KMS-11 (cell line): ENCODE measurements at regions not wholly inside any gene's neighbourhood (a gene's known extent, or its start where the extent isn't known, plus 50 kb on each side); places are given as distances from the start of the nearest gene placed in this dataset.
"Not testable (repeated sequence)": the region's sequence is repeated elsewhere in the genome, so short reads cannot be mapped to it uniquely, and the experiment has no call there.

ENCODE experiments used
- H2AFZ ChIP-seq: fragments of 200-600 bp; sonication (generic); 2 replicates; pipeline ENCODE4 v1.6.1; 2016; ENCODE audit warnings: antibody characterized with exemption, mixed run types, low read depth
- H3K27ac ChIP-seq: fragments of 200-600 bp; sonication (generic); 2 replicates; pipeline ENCODE4 v1.6.1; 2016; ENCODE audit warnings: mild to moderate bottlenecking, mixed run types
- H3K27me3 ChIP-seq: fragments of 200-600 bp; sonication (generic); 2 replicates; pipeline ENCODE4 v1.6.1; 2017; ENCODE audit warnings: mild to moderate bottlenecking, low read depth, mixed run types, moderate library complexity; ENCODE audit not compliant: insufficient read depth
- H3K36me3 ChIP-seq: fragments of 200-600 bp; sonication (generic); 2 replicates; pipeline ENCODE4 v1.6.1; 2017; ENCODE audit warnings: mild to moderate bottlenecking, mixed run types; ENCODE audit not compliant: insufficient read depth
- H3K4me1 ChIP-seq: fragments of 200-600 bp; sonication (generic); 2 replicates; pipeline ENCODE4 v1.6.1; 2016; ENCODE audit warnings: mild to moderate bottlenecking, low read depth, mixed run types; ENCODE audit not compliant: poor library complexity, severe bottlenecking
- H3K4me2 ChIP-seq: fragments of 200-600 bp; sonication (generic); 2 replicates; pipeline ENCODE4 v1.7.0; 2016; ENCODE audit warnings: mild to moderate bottlenecking, mixed run types
- H3K4me3 ChIP-seq: fragments of 200-600 bp; sonication (generic); IDR thresholded peaks from 2 replicates; pipeline ENCODE4 v1.6.1; 2017; ENCODE audit warnings: low read depth, low read length, mixed read lengths; ENCODE audit not compliant: insufficient read depth
- H3K79me2 ChIP-seq: fragments of 200-600 bp; sonication (generic); 2 replicates; pipeline ENCODE4 v1.6.1; 2016; ENCODE audit warnings: low read depth, mixed run types; ENCODE audit not compliant: insufficient read depth
- H3K9ac ChIP-seq: fragments of 200-600 bp; sonication (generic); 2 replicates; pipeline ENCODE4 v1.6.1; 2016; ENCODE audit warnings: mild to moderate bottlenecking, mixed run types
- H4K20me1 ChIP-seq: fragments of 200-600 bp; sonication (generic); 2 replicates; pipeline ENCODE4 v1.6.1; 2016; ENCODE audit warnings: mild to moderate bottlenecking, mixed run types; ENCODE audit not compliant: insufficient read depth
- TF ChIP-seq, protein P1 (sequence below): fragments of 200-600 bp; sonication (generic); conservative IDR thresholded peaks from 2 replicates; pipeline ENCODE4 v1.6.1; 2017; ENCODE audit warnings: low read depth, mild to moderate bottlenecking, antibody characterized with exemption, low read length, moderate library complexity, mixed read lengths

GRCh38 chr10:77721815-77722214 is 84.2 kb upstream of the KCNMA1 start:
- H4K20me1 ChIP-seq = no peaks in the 10 kb centered on the region
- no peak overlapping the region for H3K27ac ChIP-seq
- H3K4me2 ChIP-seq = no peak overlapping the region
- H3K4me3 ChIP-seq = no peak overlapping the region
- no peaks in the 10 kb centered on the region for H3K36me3 ChIP-seq
- TF ChIP-seq, protein P1, sequence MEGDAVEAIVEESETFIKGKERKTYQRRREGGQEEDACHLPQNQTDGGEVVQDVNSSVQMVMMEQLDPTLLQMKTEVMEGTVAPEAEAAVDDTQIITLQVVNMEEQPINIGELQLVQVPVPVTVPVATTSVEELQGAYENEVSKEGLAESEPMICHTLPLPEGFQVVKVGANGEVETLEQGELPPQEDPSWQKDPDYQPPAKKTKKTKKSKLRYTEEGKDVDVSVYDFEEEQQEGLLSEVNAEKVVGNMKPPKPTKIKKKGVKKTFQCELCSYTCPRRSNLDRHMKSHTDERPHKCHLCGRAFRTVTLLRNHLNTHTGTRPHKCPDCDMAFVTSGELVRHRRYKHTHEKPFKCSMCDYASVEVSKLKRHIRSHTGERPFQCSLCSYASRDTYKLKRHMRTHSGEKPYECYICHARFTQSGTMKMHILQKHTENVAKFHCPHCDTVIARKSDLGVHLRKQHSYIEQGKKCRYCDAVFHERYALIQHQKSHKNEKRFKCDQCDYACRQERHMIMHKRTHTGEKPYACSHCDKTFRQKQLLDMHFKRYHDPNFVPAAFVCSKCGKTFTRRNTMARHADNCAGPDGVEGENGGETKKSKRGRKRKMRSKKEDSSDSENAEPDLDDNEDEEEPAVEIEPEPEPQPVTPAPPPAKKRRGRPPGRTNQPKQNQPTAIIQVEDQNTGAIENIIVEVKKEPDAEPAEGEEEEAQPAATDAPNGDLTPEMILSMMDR = no peak
- no peak overlapping the region for H2AFZ ChIP-seq
- no peak overlapping the region for H3K9ac ChIP-seq
- H3K27me3 ChIP-seq = no peaks in the 10 kb centered on the region
- no peaks in the 10 kb centered on the region for H3K79me2 ChIP-seq
- no peaks in the 10 kb centered on the region for H3K4me1 ChIP-seq

- Histone ChIP-seq H3K9ac (no peak overlapping the region), H3K36me3 (no peaks in the 10 kb centered on the region), H3K4me2 (no peak overlapping the region), H4K20me1 (no peaks in the 10 kb centered on the region), H3K27me3 (no peaks in the 10 kb centered on the region), H3K4me3 (no peak overlapping the region), H2AFZ (no peak overlapping the region), H3K27ac (no peak overlapping the region), H3K79me2 (no peaks in the 10 kb centered on the region), H3K4me1 (no peaks in the 10 kb centered on the region)
- TF ChIP-seq, protein P1 = no peak
These were observed 81.3 kb upstream of the KCNMA1 start for GRCh38 chr10:77718957-77719356.

DNA sequence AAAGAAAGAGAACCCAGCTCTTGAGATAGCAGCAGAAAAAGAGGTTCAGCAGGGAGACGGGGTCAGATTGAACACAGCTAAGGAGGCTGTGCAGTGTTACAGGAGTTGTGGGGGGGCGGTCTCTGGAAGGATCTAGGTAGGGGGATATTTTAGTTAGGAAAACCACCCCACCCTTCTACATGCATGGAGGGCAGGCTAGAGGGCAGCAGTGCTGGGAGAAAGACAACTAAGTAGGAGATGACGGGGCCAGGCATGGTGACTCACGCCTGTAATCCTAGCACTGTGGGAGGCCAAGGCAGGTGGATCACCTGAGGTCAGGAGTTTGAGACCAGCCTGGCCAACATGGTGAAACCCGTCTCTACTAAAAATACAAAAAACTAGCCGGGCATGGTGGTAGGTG is 80.7 kb upstream of the KCNMA1 start:
- H3K27me3 ChIP-seq, H3K36me3 ChIP-seq, H3K4me3 ChIP-seq, H3K9ac ChIP-seq, H2AFZ ChIP-seq, H3K4me2 ChIP-seq, H4K20me1 ChIP-seq, H3K4me1 ChIP-seq, H3K27ac ChIP-seq, H3K79me2 ChIP-seq: not testable (repeated sequence)

- H3K4me3 ChIP-seq = no peak overlapping the region
- H2AFZ ChIP-seq = no peak overlapping the region
- H3K79me2 ChIP-seq = no peaks in the 10 kb centered on the region
- H4K20me1 ChIP-seq = no peaks in the 10 kb centered on the region
- no peak overlapping the region for H3K27ac ChIP-seq
- H3K9ac ChIP-seq = no peak overlapping the region
- H3K4me2 ChIP-seq = no peak overlapping the region
- TF ChIP-seq, protein P1 = no peak
- no peaks in the 10 kb centered on the region; the same call in 1 of the 2 replicates for H3K27me3 ChIP-seq
- no peaks in the 10 kb centered on the region for H3K36me3 ChIP-seq
- no peaks in the 10 kb centered on the region for H3K4me1 ChIP-seq
These were observed 79.7 kb upstream of the KCNMA1 start for GRCh38 chr10:77717336-77717735.

GRCh38 chr10:77716458-77717317 is 79.1 kb upstream of the KCNMA1 start:
- Histone ChIP-seq H3K27ac (no peak overlapping the region), H3K36me3 (no peaks in the 10 kb centered on the region), H2AFZ (no peak overlapping the region), H3K4me3 (no peak overlapping the region), H3K27me3 (no peaks in the 10 kb centered on the region; the same call in 1 of the 2 replicates), H3K79me2 (no peaks in the 10 kb centered on the region), H3K9ac (no peak overlapping the region), H4K20me1 (no peaks in the 10 kb centered on the region), H3K4me2 (no peak overlapping the region), H3K4me1 (no peaks in the 10 kb centered on the region)
- TF ChIP-seq, protein P1 = no peak
